ENCODE measurements at regions not wholly inside any gene's neighbourhood (a gene's known extent, or its start where the extent isn't known, plus 50 kb on each side); places are given as distances from the start of the nearest gene placed in this dataset.

GRCh38 chr22:47300698-47301405 lies 538.4 kb downstream of the TBC1D22A start:
- DNase-seq = no peak

GRCh38 chr22:47299863-47300697 lies 537.6 kb downstream of the TBC1D22A start:
- DNase-seq = no peak

DNA sequence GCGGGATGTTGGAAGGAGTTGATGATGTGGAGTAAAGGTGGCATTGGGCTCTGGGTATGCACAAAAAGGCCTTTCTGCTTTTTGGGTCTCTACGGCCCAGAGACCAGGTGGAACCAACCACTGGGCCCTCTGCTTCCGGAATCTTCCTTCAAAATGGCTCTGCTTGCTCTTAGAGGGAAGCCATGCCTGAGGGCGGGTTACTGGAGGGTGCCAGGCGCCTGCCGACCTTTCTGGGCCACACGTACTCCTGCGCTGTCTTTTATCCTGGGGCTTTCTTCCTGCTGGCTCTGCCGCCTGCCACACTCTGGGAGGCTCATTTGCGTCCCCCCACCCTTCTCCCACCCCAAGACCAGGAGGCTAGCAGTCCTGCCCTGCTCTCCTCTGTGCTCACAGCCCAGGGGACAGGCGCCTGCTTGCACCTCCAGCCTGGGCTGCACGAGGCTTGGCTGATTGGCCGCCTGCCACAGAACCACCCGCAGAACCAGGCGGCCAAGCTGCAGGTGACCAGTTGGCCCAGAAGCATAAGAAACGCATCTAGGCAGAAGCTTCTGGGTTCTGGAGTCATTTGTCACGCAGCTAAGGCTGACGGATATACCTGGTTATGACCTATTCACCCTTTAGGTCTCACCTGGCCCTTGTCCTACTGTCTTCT lies 536.9 kb downstream of the TBC1D22A start:
- DNase-seq = no peak

- no peak for DNase-seq
These were observed 535.8 kb downstream of the TBC1D22A start for GRCh38 chr22:47298017-47298785.

- no peak for DNase-seq
These were observed 535.0 kb downstream of the TBC1D22A start for GRCh38 chr22:47297261-47298016.

DNA sequence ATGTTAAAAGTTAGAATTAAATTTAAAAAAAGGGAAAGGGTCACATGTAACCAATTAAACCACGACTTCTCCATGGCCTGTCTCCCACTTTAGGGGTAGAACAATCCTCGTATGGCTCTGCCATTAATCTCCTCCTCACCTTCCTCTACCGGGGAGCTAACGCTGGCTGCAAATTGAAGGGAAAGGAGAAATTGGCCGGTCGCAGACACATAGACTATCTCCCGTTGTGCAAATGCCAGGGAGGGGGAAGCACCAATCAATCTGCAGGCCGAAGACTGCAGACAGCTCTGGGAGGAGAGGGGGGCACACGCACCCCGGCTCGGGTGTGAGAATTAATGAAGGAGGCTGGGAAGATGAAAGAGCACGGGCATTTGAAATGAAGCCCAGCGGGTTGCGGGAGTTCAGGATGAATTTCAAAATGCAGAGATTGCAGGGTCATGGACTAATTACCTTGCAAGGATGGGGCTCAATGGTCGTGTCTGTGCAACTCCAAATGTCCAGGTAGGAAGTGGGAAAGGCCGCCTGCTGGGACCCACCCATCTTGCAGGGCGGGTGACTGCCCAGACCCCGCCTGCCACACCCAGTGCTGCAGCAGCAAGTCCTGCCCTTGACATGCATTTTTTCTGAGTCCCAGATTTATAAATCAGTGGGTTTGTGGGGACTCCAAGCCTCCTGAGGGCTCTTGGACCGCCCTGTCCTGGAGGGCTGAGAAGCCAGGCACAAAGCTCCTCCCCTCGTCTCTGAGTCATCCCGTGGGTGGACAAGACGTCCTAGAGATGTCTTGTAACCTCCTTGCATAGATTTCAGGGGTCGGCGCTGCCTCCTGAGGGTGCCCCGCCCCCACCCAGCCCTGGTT lies 534.2 kb downstream of the TBC1D22A start:
- DNase-seq = no peak

DNA sequence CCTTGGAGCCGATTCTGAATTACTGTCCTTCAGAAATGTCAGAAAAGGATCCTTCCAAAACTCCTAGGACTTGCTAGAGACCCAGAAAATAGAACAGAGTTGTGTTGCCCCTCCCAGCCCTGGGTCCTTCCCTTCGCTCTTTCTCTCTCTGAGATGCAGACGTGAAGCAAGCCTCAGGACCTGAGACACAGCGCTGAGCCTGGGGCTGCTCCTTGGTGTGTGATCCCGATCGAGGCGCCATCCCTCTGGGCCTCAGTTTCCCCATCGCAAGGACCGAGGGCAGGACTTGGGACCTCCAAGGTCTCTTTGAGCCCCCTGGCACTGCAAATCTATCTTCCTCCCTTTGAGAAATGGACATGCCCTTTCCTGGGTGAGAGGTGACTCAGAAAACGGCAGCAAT lies 533.5 kb downstream of the TBC1D22A start:
- DNase-seq = no peak

GRCh38 chr22:47295226-47295901 lies 532.9 kb downstream of the TBC1D22A start:
- DNase-seq = no peak

DNA sequence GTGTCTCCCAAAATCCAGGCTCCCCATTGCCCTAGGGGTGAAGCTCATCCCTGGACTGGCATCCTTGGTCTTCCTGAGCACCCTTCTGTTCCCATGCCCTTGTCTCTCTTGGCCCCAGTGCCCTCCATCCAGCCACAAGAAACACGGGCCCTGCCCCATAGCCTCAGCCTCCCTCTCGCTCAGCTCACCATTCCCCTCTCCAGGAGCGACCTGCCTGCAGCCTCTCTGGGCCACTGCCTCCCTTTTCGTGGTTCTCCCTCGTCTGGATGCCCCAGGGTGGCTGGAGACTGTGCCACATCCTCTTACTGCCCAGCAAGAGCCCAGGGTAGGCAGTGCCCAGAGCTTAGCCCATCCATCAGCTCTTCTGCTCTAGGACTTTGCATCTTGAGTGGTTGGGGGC lies 532.1 kb downstream of the TBC1D22A start:
- DNase-seq = no peak

DNA sequence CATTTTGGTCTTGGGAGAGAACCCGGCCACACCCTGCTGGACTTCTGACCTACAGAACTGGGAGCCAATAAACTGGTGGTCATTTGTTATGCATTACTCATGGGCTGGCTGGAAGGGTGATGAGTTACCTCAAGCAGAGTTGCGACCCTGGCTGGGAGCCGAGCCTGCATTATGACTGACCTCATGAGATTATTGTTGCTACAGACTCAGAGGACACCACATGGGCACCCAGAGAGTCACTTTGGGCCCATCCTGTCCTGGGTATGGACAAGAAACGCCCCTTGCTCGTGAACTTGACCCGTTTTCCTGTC lies 531.7 kb downstream of the TBC1D22A start:
- no peak for DNase-seq

DNA sequence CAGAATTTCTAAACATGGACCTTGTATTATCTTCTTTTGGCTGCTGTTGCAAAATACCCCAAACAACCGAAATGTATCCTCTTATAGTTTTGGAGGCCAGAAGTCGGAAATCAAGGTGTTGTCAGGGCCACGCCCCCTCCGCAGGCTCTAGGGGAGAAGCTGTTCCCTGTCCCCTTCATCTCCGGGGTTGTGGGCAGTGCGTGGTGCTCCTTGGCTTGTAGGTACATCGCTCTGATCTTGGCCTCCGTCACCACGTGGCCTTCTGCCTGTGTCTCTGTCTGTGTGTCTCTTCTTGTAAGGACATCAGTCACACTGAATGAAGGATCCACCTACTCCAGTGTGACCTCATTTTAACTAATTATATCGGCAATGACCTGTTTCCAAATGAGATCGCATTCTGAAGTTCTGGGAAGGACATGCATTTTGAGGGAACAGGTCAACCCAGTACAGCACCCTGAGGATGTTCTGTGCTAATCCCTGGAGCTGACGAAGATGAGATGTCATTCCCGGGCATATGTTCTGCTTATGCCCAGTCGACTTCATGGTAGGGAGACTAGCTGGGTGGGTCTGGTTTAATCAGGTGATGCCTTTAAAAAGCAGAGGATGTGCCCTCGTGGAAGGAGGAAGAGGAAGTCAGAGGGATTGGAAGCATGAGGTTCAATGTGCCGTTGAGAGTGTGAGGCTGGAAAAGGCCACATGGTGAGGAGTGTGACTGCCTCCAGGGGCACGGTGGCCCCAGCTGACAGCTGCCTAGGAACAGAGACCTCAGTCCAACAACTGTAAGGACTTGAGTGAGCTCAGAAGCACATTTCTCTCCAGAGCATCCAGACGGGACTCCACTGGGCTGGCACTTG lies 531.1 kb downstream of the TBC1D22A start:
- no peak for DNase-seq

DNA sequence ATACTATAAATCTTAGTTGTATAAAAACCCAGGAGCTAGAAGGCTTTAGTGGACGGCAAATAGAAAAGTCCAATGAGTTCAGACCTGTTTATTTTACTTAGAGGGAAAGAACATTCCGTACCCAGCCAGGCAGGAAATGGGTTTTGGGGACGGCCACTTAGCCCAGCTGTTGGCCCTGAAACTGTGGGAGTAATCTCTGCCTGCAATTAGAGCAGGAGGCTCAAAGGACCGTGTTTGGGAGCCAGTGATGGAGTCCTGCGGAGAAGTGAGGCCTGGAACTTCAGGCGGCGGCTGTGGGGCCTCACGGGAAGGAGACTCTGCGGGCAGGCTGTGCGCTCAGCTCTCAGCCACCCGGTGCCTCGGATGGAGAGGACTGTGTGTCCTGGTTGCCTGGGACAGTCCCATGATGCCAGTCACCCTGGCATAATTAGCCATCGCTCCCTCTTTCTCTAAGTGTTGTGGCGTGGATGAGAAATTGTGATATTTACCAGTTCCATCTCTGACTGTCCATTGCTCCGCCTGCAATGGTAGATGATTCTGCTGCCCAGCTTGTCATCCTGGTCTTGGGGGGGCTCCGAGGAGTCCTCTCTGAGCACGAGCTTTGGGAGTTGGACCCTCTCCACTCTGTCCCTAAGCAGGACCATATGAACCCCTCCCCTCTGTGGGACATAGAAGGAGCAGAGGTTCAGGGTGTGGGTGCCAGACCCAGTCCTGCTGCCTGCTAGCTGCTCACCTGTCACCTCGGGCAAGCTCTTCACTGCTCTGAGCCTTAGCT lies 530.3 kb downstream of the TBC1D22A start:
- DNase-seq = no peak

DNA sequence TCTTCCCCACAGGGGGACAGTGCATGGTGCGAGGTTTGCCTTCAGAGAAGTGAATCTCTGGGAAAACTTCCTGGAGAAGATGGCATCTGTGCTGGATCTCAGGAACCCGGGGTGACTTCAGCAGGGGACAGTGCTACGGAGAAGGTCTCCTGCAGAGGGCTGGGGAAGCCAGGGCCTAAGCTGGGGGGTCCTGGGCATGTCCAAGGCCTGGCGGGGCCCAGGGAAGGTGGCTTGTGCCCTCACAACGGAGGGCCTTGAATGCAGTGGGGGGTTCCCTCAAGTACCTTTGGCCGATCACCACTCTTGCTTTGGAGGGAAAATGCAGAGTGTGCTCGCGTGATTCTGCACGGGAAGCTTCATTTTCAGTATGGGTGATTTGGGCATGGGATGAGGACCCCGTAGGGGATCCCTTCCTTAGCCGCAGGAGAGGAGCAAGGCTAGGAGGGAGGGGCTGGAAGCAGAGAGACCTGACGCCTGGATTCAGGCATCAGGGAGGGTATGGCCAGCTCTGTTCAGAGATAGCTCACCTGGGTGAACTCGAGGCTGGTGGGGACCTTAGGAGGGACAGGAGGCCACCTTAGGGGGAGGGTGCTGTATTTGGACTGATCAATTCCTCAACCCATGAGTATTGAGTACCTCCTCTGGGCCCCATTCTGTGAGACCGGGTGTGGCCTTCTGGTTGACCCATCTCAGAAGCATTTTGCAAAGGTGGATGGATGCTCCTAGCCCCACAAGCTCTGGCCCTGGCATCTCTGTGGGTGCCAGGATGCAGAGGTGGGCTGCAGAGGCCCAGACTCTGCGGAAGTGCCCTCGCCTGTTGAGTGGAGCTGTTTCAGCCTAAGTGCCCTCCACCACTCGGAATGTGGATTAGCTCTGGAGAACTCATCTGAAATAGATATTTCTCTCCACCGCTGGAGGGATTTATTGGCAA lies 529.4 kb downstream of the TBC1D22A start:
- DNase-seq = no peak

DNA sequence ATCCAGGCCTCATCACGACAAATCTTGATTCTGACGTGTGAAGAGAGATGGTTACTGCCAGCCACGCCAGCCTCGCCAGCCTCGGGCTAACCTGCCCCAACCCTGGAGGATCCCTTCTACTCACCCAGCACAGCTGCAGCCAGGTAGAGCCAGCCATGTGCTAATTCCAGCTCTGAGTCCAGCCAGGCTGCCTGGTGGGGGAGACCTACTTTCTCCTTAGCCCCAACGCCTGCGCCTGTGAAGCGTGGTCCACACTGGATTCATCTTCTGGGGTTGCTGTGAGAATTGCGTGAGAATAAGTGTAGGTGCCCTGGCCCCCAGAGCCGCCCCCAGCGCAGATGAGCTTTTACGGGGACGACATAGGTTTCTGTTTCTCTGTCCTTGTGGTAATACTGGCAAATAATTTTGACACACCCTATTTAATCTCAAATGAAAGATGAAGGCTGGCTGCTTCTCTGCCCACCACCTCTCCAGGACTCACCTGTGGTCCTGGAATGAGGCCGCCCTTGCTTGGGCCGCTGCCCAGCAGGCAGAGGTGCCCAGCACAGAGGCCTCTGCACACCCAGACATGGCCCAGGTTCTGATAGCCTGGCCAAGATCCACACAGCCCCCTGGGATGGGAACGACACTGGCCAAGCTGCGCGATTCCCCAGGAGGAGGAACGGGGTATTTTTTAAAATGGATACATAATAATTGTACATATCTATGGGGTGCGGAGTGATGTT lies 528.4 kb downstream of the TBC1D22A start:
- no peak for DNase-seq

GRCh38 chr22:47289336-47289985 lies 527.0 kb downstream of the TBC1D22A start:
- DNase-seq = no peak

GRCh38 chr22:47288680-47289079 lies 526.2 kb downstream of the TBC1D22A start:
- no peak for DNase-seq

DNA sequence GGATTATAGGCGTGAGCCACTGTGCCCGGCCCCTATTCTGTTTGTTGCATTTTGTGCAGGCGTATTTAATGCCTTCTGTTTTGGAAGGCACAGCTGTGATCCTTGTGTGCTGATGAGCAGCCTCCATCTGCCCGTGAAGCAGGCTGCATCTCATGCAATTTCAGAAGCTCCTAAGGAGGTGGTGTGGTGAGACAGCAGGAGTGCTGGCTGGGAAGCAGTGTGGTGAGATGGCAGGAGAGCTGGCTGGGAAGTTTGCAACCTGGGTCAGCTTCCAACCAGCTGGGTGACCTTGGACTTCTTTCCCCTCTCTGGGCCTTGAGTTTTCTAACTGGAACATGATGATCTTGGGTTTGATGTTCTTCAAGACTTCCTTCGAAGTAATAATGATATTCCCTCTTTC lies 525.1 kb downstream of the TBC1D22A start:
- DNase-seq = no peak

Measured in activated CD4-positive, alpha-beta T cell treated with anti-CD3 and anti-CD28 coated beads for 1 hour (primary cell).